H1 (cell line): ENCODE measurements at regions not wholly inside any gene's neighbourhood (a gene's known extent, or its start where the extent isn't known, plus 50 kb on each side); places are given as distances from the start of the nearest gene placed in this dataset.

ENCODE experiments used
- CTCF ChIA-PET: fragments of 300-600 bp; sonication (Branson Sonifier 250); formaldehyde crosslinking; loops from one replicate; lab custom pipeline; 2021; ENCODE audit not compliant: partially characterized antibody; lab: Charles Lee
- POLR2A ChIA-PET: fragments of 300-600 bp; sonication (Branson Sonifier 250); formaldehyde crosslinking; loops from one replicate; lab custom pipeline; 2021; ENCODE audit warnings: inconsistent platforms; ENCODE audit not compliant: partially characterized antibody; lab: Charles Lee
- DNase-seq, 2 experiments: peaks; one replicate each; pipeline versions ENCODE4 v3.0.0 to v3.0.0-alpha.2; 2010 to 2022; ENCODE audit warnings: low spot score in 2 of 2, low read depth in 1 of 2, mixed read lengths in 1 of 2
- FAIRE-seq: peaks from 2 replicates; lab custom pipeline; 2011; peaks lifted over from hg19 to GRCh38; lab: Jason Lieb, UNC
- H2AFZ ChIP-seq: 2 replicates; pipeline ENCODE4 v1.8.1; 2012; ENCODE audit warnings: low read length, inconsistent platforms
- H2AK5ac ChIP-seq: 2 replicates; pipeline ENCODE4 v1.6.1; 2013; ENCODE audit warnings: low read depth, low read length
- H2BK120ac ChIP-seq: replicated peaks from 2 replicates; pipeline ENCODE3; 2013; ENCODE audit warnings: low read depth, low read length, inconsistent platforms
- H2BK12ac ChIP-seq: 2 replicates; pipeline ENCODE4 v1.6.1; 2013; ENCODE audit warnings: low read depth, low read length
- H2BK15ac ChIP-seq: 2 replicates; pipeline ENCODE4 v1.6.1; 2013; ENCODE audit warnings: low read length
- H2BK20ac ChIP-seq: 2 replicates; pipeline ENCODE4 v1.6.1; 2013; ENCODE audit warnings: low read length
- H2BK5ac ChIP-seq: 2 replicates; pipeline ENCODE4 v1.6.1; 2013; ENCODE audit warnings: low read depth, low read length
- H3K14ac ChIP-seq: 2 replicates; pipeline ENCODE4 v1.6.1; 2013; ENCODE audit warnings: inconsistent platforms; ENCODE audit not compliant: insufficient read length
- H3K18ac ChIP-seq: 2 replicates; pipeline ENCODE4 v1.6.1; 2013; ENCODE audit warnings: low read length; ENCODE audit errors: extremely low read depth
- H3K23ac ChIP-seq: 2 replicates; pipeline ENCODE4 v1.6.1; 2013; ENCODE audit warnings: inconsistent platforms; ENCODE audit not compliant: insufficient read length
- H3K23me2 ChIP-seq: 2 replicates; pipeline ENCODE4 v1.6.1; 2013; ENCODE audit warnings: low read depth, low read length
- H3K27ac ChIP-seq: 2 replicates; pipeline ENCODE4 v1.6.1; 2011; ENCODE audit warnings: low read depth, low read length, inconsistent platforms
- H3K27me3 ChIP-seq, 4 experiments: replicated peaks in 1 of 4; 1 replicate in 1 of 4; 2 replicates in 3 of 4; pipeline versions ENCODE4 v1.6.1 to v1.8.1; 2011 to 2013; ENCODE audit warnings: low read length in 3 of 4, mild to moderate bottlenecking in 3 of 4, inconsistent platforms in 2 of 4, mixed read lengths in 2 of 4, moderate library complexity in 1 of 4; ENCODE audit not compliant: control insufficient read depth in 3 of 4, insufficient read depth in 3 of 4; ENCODE audit errors: extremely low read depth in 1 of 4
- H3K36me3 ChIP-seq, 4 experiments: 2 replicates each; pipeline versions ENCODE4 v1.6.1 to v1.8.1; 2011 to 2013; ENCODE audit warnings: mild to moderate bottlenecking in 4 of 4, low read length in 3 of 4, moderate library complexity in 2 of 4, control low read depth in 1 of 4, inconsistent platforms in 1 of 4; ENCODE audit not compliant: insufficient read depth in 4 of 4, control insufficient read depth in 2 of 4
- H3K4ac ChIP-seq: replicated peaks from 2 replicates; pipeline ENCODE3; 2013; ENCODE audit warnings: low read length, low read depth, mixed read lengths, inconsistent platforms; ENCODE audit not compliant: insufficient read length
- H3K4me1 ChIP-seq, 4 experiments: replicated peaks in 1 of 4; 1 replicate in 1 of 4; 2 replicates in 3 of 4; pipeline versions ENCODE4 v1.6.1 to v1.8.1; 2011 to 2013; ENCODE audit warnings: low read length in 3 of 4, inconsistent platforms in 2 of 4, mixed read lengths in 1 of 4; ENCODE audit not compliant: insufficient read depth in 4 of 4, control insufficient read depth in 3 of 4
- H3K4me2 ChIP-seq, 2 experiments: 2 replicates each; pipeline versions ENCODE4 v1.6.1 to v1.8.1; 2011 to 2013; ENCODE audit warnings: low read depth in 2 of 2, low read length in 2 of 2, control low read depth in 1 of 2, inconsistent platforms in 1 of 2, mild to moderate bottlenecking in 1 of 2; ENCODE audit not compliant: insufficient read depth in 1 of 2
- H3K4me3 ChIP-seq, 4 experiments: fragments of 200-600, 300-600 bp in 1 of 4; sonication (generic), shearing (Covaris generic), sonication (Bioruptor Twin) in 1 of 4; 2 replicates each; pipeline versions ENCODE4 v1.5.1 to v1.8.1; 2011 to 2016; ENCODE audit warnings: low read length in 4 of 4, low read depth in 3 of 4, control low read depth in 2 of 4, inconsistent platforms in 2 of 4, mild to moderate bottlenecking in 2 of 4, mixed read lengths in 1 of 4, moderate library complexity in 1 of 4; ENCODE audit not compliant: insufficient read depth in 2 of 4; ENCODE audit errors: extremely low read depth in 1 of 4
- H3K56ac ChIP-seq: replicated peaks from 2 replicates; pipeline ENCODE3; 2013; ENCODE audit warnings: low read depth, mild to moderate bottlenecking, mixed read lengths, low read length, inconsistent platforms; ENCODE audit not compliant: insufficient read length
- H3K79me1 ChIP-seq: 2 replicates; pipeline ENCODE4 v1.6.1; 2013; ENCODE audit warnings: low read depth, low read length, control low read depth
- H3K79me2 ChIP-seq, 2 experiments: 2 replicates each; pipeline versions ENCODE4 v1.6.1 to v1.8.1; 2012 to 2013; ENCODE audit warnings: low read length in 2 of 2, mild to moderate bottlenecking in 2 of 2, inconsistent platforms in 1 of 2; ENCODE audit not compliant: insufficient read depth in 2 of 2, control insufficient read depth in 1 of 2
- H3K9ac ChIP-seq, 4 experiments: replicated peaks in 1 of 4; 1 replicate in 1 of 4; 2 replicates in 3 of 4; pipeline versions ENCODE4 v1.6.1 to v1.8.1; 2011 to 2013; ENCODE audit warnings: low read depth in 3 of 4, low read length in 3 of 4, control low read depth in 2 of 4, mild to moderate bottlenecking in 2 of 4, moderate library complexity in 2 of 4, inconsistent platforms in 1 of 4; ENCODE audit errors: extremely low read depth in 1 of 4
- H3K9me3 ChIP-seq, 2 experiments: 2 replicates each; pipeline versions ENCODE4 v1.6.1 to v1.8.1; 2012 to 2013; ENCODE audit warnings: mild to moderate bottlenecking in 2 of 2, moderate library complexity in 2 of 2, control low read depth in 1 of 2, inconsistent platforms in 1 of 2, low read depth in 1 of 2, low read length in 1 of 2, mixed read lengths in 1 of 2; ENCODE audit not compliant: insufficient read depth in 2 of 2
- H4K20me1 ChIP-seq, 2 experiments: replicated peaks in 1 of 2; 2 replicates each; pipeline versions ENCODE3 to v1.8.1; 2011 to 2013; ENCODE audit warnings: inconsistent platforms in 2 of 2, low read length in 2 of 2, mild to moderate bottlenecking in 1 of 2; ENCODE audit not compliant: insufficient read depth in 2 of 2, control insufficient read depth in 1 of 2
- H4K5ac ChIP-seq: 2 replicates; pipeline ENCODE4 v1.6.1; 2013; ENCODE audit warnings: low read length, low read depth, mixed read lengths, inconsistent platforms; ENCODE audit not compliant: insufficient read length
- H4K8ac ChIP-seq: 2 replicates; pipeline ENCODE4 v1.8.0; 2013; ENCODE audit warnings: mild to moderate bottlenecking, moderate library complexity, low read length, inconsistent platforms; ENCODE audit not compliant: insufficient read depth; ENCODE audit errors: extremely low read depth
- H4K91ac ChIP-seq: replicated peaks from 2 replicates; pipeline ENCODE3; 2013; ENCODE audit warnings: low read length, mixed read lengths, inconsistent platforms; ENCODE audit not compliant: insufficient read length
- ASH2L ChIP-seq: fragments of 200-600, 300-600 bp; sonication (generic); IDR thresholded peaks from one replicate; pipeline ENCODE4 v1.7.1; 2017; ENCODE audit warnings: low read length
- HDAC2 ChIP-seq, 2 experiments: fragments of 300-600 bp in 1 of 2; sonication (generic) in 1 of 2; IDR thresholded peaks; 2 replicates each; pipeline ENCODE4 v1.6.1; 2011 to 2012; ENCODE audit warnings: low read depth in 2 of 2, low read length in 2 of 2, mild to moderate bottlenecking in 2 of 2, moderate library complexity in 2 of 2, borderline replicate concordance in 1 of 2, inconsistent platforms in 1 of 2
- JUN ChIP-seq: IDR thresholded peaks from 2 replicates; pipeline ENCODE4 v1.6.1; 2011; ENCODE audit warnings: low read depth, mild to moderate bottlenecking, improper control_type of control experiment, low read length
- KDM1A ChIP-seq: fragments of 200-600, 300-600 bp; sonication (generic); IDR thresholded peaks from 2 replicates; pipeline ENCODE4 v1.7.1; 2016; ENCODE audit warnings: mild to moderate bottlenecking, low read length, borderline replicate concordance
- PHF8 ChIP-seq: fragments of 200-600 bp; sonication (generic); conservative IDR thresholded peaks from 2 replicates; pipeline ENCODE4 v1.7.1; 2012; ENCODE audit warnings: low read depth, mild to moderate bottlenecking, inconsistent platforms, low read length, moderate library complexity
- RBBP5 ChIP-seq: IDR thresholded peaks from 2 replicates; pipeline ENCODE4 v1.7.1; 2012; ENCODE audit warnings: low read depth, mild to moderate bottlenecking, inconsistent platforms, low read length, moderate library complexity, borderline replicate concordance
- RNF2 ChIP-seq: fragments of 200-900, 300-1000 bp; sonication (generic); IDR thresholded peaks from 2 replicates; pipeline ENCODE4 v1.7.1; 2016; ENCODE audit warnings: borderline replicate concordance, low read depth, mild to moderate bottlenecking, antibody characterized with exemption, low read length; ENCODE audit not compliant: poor library complexity, severe bottlenecking; ENCODE audit errors: missing control alignments
- SIRT6 ChIP-seq: IDR thresholded peaks from one replicate; pipeline ENCODE4 v1.7.1; 2012; ENCODE audit warnings: low read length, inconsistent platforms
- TAF7 ChIP-seq: optimal IDR thresholded peaks from 2 replicates; pipeline ENCODE3; 2011; ENCODE audit warnings: low read depth, mild to moderate bottlenecking, inconsistent platforms, low read length, moderate library complexity, borderline replicate concordance
- TCF12 ChIP-seq: IDR thresholded peaks from 2 replicates; pipeline ENCODE4 v1.6.1; 2011; ENCODE audit warnings: low read depth, mild to moderate bottlenecking, low read length
- WGBS, 2 experiments: shearing (Covaris generic) in 1 of 2; methylation state at CpG; one replicate each; pipeline versions ENCODE4 v1.1.6 to v1.1.7; 2013 to 2015; ENCODE audit warnings: low lambda C conversion rate in 2 of 2, mixed read lengths in 2 of 2, inconsistent platforms in 1 of 2, low coverage in 1 of 2, missing lambda C conversion rate in 1 of 2; ENCODE audit not compliant: insufficient replicate concordance in 2 of 2, insufficient coverage in 1 of 2, insufficient read length in 1 of 2; ENCODE audit errors: extremely low coverage in 1 of 2, missing lambda C conversion rate in 1 of 2; 5-methylcytosine and 5-hydroxymethylcytosine counted together
- TF ChIP-seq, protein P1 (sequence below): IDR thresholded peaks from 2 replicates; pipeline ENCODE4 v1.6.1; 2011; ENCODE audit warnings: low read depth, mild to moderate bottlenecking, low read length; ENCODE audit not compliant: insufficient read depth
- TF ChIP-seq, protein P2 (sequence below): IDR thresholded peaks from 2 replicates; pipeline ENCODE4 v1.6.1; 2011; ENCODE audit warnings: low read length, improper control_type of control experiment

DNA sequence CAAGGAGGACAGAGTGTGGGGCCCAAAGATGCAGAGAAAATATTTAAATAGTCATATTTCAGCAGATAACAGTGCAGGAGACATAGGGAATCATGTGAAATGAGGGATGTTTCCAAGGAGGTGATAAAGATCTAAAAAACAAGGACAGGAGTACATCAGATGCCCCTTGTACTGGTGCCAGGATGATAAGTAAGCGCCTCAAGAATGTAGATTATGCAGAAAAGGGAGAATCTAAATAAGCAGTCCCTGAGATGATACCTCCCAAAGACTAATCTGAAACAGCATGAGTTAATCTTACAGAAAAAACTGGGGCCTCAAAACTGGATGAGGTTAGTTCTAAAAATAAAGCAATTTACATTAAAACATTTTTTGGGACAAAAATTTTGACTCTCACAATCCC, 136.1 kb upstream of the WDFY3 start:
- Histone ChIP-seq H2BK120ac (no peak overlapping the region), H2AFZ (no peak overlapping the region), H2BK12ac (no peak overlapping the region), H4K20me1 (no peaks in the 10 kb centered on the region), H3K56ac (no peak overlapping the region), H4K5ac (no peak overlapping the region), H3K9me3 (no peaks in the 10 kb centered on the region), H3K4me2 (no peak overlapping the region), H2AK5ac (no peak overlapping the region), H3K79me1 (no peaks in the 10 kb centered on the region), H3K79me2 (no peaks in the 10 kb centered on the region), H2BK15ac (no peak overlapping the region), H3K4me3 (no peak overlapping the region), H2BK5ac (no peak overlapping the region), H3K23me2 (no peaks in the 10 kb centered on the region), H3K4ac (no peak overlapping the region), H4K91ac (no peak overlapping the region), H3K14ac (no peak overlapping the region), H4K8ac (no peak overlapping the region), H3K18ac (no peak overlapping the region), H3K27ac (no peak overlapping the region), H3K9ac (no peak overlapping the region), H3K23ac (no peak overlapping the region), H3K36me3 (no peaks in the 10 kb centered on the region), H2BK20ac (no peak overlapping the region), H3K27me3 (no peaks in the 10 kb centered on the region), H3K4me1 (no peaks in the 10 kb centered on the region)
- ChIA-PET POLR2A (no interaction called here), CTCF (no interaction called here)
- no peak for FAIRE-seq
- 95% methylated on average over 1 of the region's 1 CpG; no CpG with 5 or more reads in 1 of the 2 experiments for WGBS, 2 experiments
- DNase-seq = no peak
- TF ChIP-seq, protein P1, sequence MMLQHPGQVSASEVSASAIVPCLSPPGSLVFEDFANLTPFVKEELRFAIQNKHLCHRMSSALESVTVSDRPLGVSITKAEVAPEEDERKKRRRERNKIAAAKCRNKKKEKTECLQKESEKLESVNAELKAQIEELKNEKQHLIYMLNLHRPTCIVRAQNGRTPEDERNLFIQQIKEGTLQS = no peak
- TF ChIP-seq SIRT6 (no peak), RBBP5 (no peak), KDM1A (no peak), PHF8 (no peak), RNF2 (no peak), TAF7 (no peak), HDAC2 (IDR thresholded peaks at IDR 0.05; ENCODE audit: borderline replicate concordance in 1 of 2, low read depth in 2 of 2, low read length in 2 of 2) (no peak), JUN (no peak), ASH2L (no peak), TCF12 (no peak)
- TF ChIP-seq, protein P2, sequence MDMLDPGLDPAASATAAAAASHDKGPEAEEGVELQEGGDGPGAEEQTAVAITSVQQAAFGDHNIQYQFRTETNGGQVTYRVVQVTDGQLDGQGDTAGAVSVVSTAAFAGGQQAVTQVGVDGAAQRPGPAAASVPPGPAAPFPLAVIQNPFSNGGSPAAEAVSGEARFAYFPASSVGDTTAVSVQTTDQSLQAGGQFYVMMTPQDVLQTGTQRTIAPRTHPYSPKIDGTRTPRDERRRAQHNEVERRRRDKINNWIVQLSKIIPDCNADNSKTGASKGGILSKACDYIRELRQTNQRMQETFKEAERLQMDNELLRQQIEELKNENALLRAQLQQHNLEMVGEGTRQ = no peak
